H9 (cell line): ENCODE measurements at regions not wholly inside any gene's neighbourhood (a gene's known extent, or its start where the extent isn't known, plus 50 kb on each side); places are given as distances from the start of the nearest gene placed in this dataset.

ENCODE experiments used
- DNase-seq: peaks from one replicate; pipeline ENCODE4 v3.0.0-alpha.2; 2017
- H2AFZ ChIP-seq: one replicate; pipeline ENCODE4 v1.6.1; 2013; ENCODE audit warnings: mild to moderate bottlenecking, low read length, control low read depth, moderate library complexity
- H2AK5ac ChIP-seq: 2 replicates; pipeline ENCODE4 v1.6.1; 2013; ENCODE audit warnings: low read length, control low read depth, mixed read lengths; ENCODE audit not compliant: insufficient read length
- H2BK120ac ChIP-seq: one replicate; pipeline ENCODE4 v1.6.1; 2013; ENCODE audit warnings: low read depth, mild to moderate bottlenecking, low read length, control low read depth, inconsistent platforms; ENCODE audit not compliant: poor library complexity, severe bottlenecking
- H2BK12ac ChIP-seq: 2 replicates; pipeline ENCODE4 v1.6.1; 2013; ENCODE audit warnings: low read length, control low read depth, mixed read lengths, low read depth; ENCODE audit not compliant: insufficient read length
- H2BK15ac ChIP-seq: 2 replicates; pipeline ENCODE4 v1.6.1; 2013; ENCODE audit warnings: low read depth, low read length, control low read depth
- H2BK20ac ChIP-seq: one replicate; pipeline ENCODE4 v1.6.1; 2013; ENCODE audit warnings: low read depth, mild to moderate bottlenecking, low read length, control low read depth, inconsistent platforms; ENCODE audit not compliant: poor library complexity, severe bottlenecking
- H2BK5ac ChIP-seq: 2 replicates; pipeline ENCODE4 v1.6.1; 2013; ENCODE audit warnings: low read length, control low read depth, mixed read lengths; ENCODE audit not compliant: insufficient read length
- H3K14ac ChIP-seq: 2 replicates; pipeline ENCODE4 v1.6.1; 2013; ENCODE audit warnings: low read length, control low read depth; ENCODE audit not compliant: insufficient read depth
- H3K18ac ChIP-seq: 2 replicates; pipeline ENCODE4 v1.6.1; 2013; ENCODE audit warnings: low read depth, mild to moderate bottlenecking, mixed read lengths, low read length, control low read depth; ENCODE audit not compliant: insufficient read length
- H3K23ac ChIP-seq: 2 replicates; pipeline ENCODE4 v1.6.1; 2013; ENCODE audit warnings: low read length, control low read depth, mixed read lengths, low read depth; ENCODE audit not compliant: insufficient read length
- H3K23me2 ChIP-seq: 2 replicates; pipeline ENCODE4 v1.6.1; 2013; ENCODE audit warnings: low read depth, mild to moderate bottlenecking, mixed read lengths, low read length, control low read depth; ENCODE audit not compliant: insufficient read length, poor library complexity, severe bottlenecking
- H3K27ac ChIP-seq: 2 replicates; pipeline ENCODE4 v1.5.1; 2013; ENCODE audit warnings: low read length, control low read depth, mixed read lengths, low read depth; ENCODE audit not compliant: insufficient read length
- H3K27me3 ChIP-seq: 2 replicates; pipeline ENCODE4 v1.6.1; 2013; ENCODE audit warnings: low read length, control low read depth, inconsistent platforms; ENCODE audit not compliant: insufficient read depth
- H3K4ac ChIP-seq: 2 replicates; pipeline ENCODE4 v1.6.1; 2013; ENCODE audit warnings: low read depth, mild to moderate bottlenecking, control low read depth, inconsistent platforms, low read length, moderate library complexity
- H3K4me1 ChIP-seq: 2 replicates; pipeline ENCODE4 v1.6.1; 2013; ENCODE audit warnings: low read length, control low read depth, inconsistent platforms; ENCODE audit not compliant: insufficient read depth
- H3K4me2 ChIP-seq: 2 replicates; pipeline ENCODE4 v1.6.1; 2013; ENCODE audit warnings: low read length, control low read depth, mixed read lengths; ENCODE audit not compliant: insufficient read length, insufficient read depth
- H3K56ac ChIP-seq: 2 replicates; pipeline ENCODE4 v1.6.1; 2013; ENCODE audit warnings: low read depth, mild to moderate bottlenecking, mixed read lengths, low read length, control low read depth; ENCODE audit not compliant: insufficient read length
- H3K79me1 ChIP-seq: 2 replicates; pipeline ENCODE4 v1.6.1; 2013; ENCODE audit warnings: low read depth, mild to moderate bottlenecking, moderate library complexity, low read length, control low read depth, inconsistent platforms; ENCODE audit not compliant: insufficient read depth, poor library complexity, severe bottlenecking
- H3K79me2 ChIP-seq: 2 replicates; pipeline ENCODE4 v1.6.1; 2013; ENCODE audit warnings: low read length, control low read depth, inconsistent platforms; ENCODE audit not compliant: insufficient read depth
- H3K9ac ChIP-seq: 2 replicates; pipeline ENCODE4 v1.6.1; 2013; ENCODE audit warnings: low read length, control low read depth, mixed read lengths; ENCODE audit not compliant: insufficient read length; ENCODE audit errors: extremely low read depth
- H3K9me3 ChIP-seq: one replicate; pipeline ENCODE4 v1.6.1; 2013; ENCODE audit warnings: low read depth, low read length, inconsistent platforms; ENCODE audit not compliant: control insufficient read depth
- H3T11ph ChIP-seq: one replicate; pipeline ENCODE4 v1.6.1; 2013; ENCODE audit warnings: mild to moderate bottlenecking, low read length, control low read depth, inconsistent platforms
- H4K20me1 ChIP-seq: one replicate; pipeline ENCODE4 v1.6.1; 2013; ENCODE audit not compliant: control insufficient read depth, insufficient read length, insufficient read depth
- H4K5ac ChIP-seq: 2 replicates; pipeline ENCODE4 v1.6.1; 2013; ENCODE audit warnings: low read depth, mild to moderate bottlenecking, mixed read lengths, low read length, control low read depth; ENCODE audit not compliant: insufficient read length
- H4K8ac ChIP-seq: replicated peaks from 2 replicates; pipeline ENCODE4 v1.6.1; 2013; ENCODE audit warnings: low read length, control low read depth, mixed read lengths, low read depth; ENCODE audit not compliant: insufficient read length
- H4K91ac ChIP-seq: 2 replicates; pipeline ENCODE4 v1.6.1; 2013; ENCODE audit warnings: low read depth, mild to moderate bottlenecking, moderate library complexity, mixed read lengths, low read length, control low read depth; ENCODE audit not compliant: insufficient read length
- H3K27ac Mint-ChIP-seq, 3 experiments: 2 replicates in 2 of 3; 3 replicates in 1 of 3; pipeline ENCODE4 v1.8.0; 2020 to 2021; ENCODE audit warnings: mixed read lengths in 3 of 3, mild to moderate bottlenecking in 1 of 3, moderate library complexity in 1 of 3
- H3K27me3 Mint-ChIP-seq: 2 replicates; pipeline ENCODE4 v1.8.0; 2021; ENCODE audit warnings: low read depth, mild to moderate bottlenecking, moderate library complexity, mixed read lengths
- H3K36me3 Mint-ChIP-seq, 3 experiments: 2 replicates in 2 of 3; 3 replicates in 1 of 3; pipeline ENCODE4 v1.8.0; 2020 to 2021; ENCODE audit warnings: low read depth in 3 of 3, mixed read lengths in 3 of 3; ENCODE audit not compliant: insufficient read depth in 1 of 3
- H3K4me1 Mint-ChIP-seq, 2 experiments: 2 replicates each; pipeline ENCODE4 v1.8.0; 2020; ENCODE audit warnings: mixed read lengths in 2 of 2
- H3K4me3 Mint-ChIP-seq, 2 experiments: 2 replicates in 1 of 2; 3 replicates in 1 of 2; pipeline ENCODE4 v1.8.0; 2020 to 2021; ENCODE audit warnings: mild to moderate bottlenecking in 2 of 2, mixed read lengths in 2 of 2, moderate library complexity in 1 of 2
- H3K9me3 Mint-ChIP-seq, 2 experiments: 2 replicates in 1 of 2; 3 replicates in 1 of 2; pipeline ENCODE4 v1.8.0; 2020; ENCODE audit warnings: mild to moderate bottlenecking in 2 of 2, mixed read lengths in 2 of 2, moderate library complexity in 1 of 2
- WGBS: extraction: QIAGEN DNeasy Blood & Tissue Kit; methylation state at CpG from one replicate; pipeline ENCODE4 v1.1.7; 2013; ENCODE audit warnings: missing lambda C conversion rate, low lambda C conversion rate, mixed read lengths; ENCODE audit not compliant: insufficient read length; ENCODE audit errors: extremely low coverage; 5-methylcytosine and 5-hydroxymethylcytosine counted together
- TF ChIP-seq, protein P1 (sequence below): fragments of 200-600 bp; sonication (generic); conservative IDR thresholded peaks from 3 replicates; pipeline ENCODE4 v1.8.0; 2021; ENCODE audit warnings: antibody characterized with exemption, mild to moderate bottlenecking

DNA sequence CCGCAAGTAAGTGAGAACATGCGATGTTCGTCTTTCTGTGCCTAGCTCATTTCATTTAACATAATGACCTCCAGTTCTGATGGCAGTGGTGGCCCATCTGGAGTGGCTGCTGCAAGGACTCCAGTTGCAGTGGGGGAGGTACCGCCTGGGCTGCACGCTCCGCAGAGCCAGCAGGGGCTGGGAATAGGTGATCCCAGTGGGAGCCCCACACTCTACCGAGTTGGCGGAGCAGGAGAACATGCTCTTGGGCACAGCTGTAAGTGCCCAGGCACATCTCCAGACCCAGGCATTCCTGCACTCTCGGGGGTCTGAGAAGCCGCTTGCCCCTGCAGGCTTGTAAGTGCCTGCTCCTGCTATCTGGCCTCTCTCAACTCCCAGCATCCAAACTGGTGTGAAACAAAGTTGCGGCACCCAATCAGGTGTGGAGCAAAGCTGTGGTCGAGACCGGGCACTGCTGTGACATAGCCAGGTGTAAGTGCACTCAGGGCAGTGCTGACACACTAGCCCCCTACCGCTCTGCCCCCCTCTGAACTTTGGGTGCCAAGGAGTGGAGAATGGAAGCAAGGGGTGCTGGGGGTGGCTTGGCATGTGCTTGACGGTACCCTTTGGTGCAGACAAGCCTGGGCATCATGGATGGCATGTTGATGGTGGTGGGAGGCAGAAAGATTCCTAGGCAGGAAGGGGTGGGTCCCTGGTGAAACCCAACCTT, 130.2 kb downstream of the HTR1B start:
- Histone ChIP-seq H3K23me2 (no peaks in the 10 kb centered on the region), H2BK12ac (no peak overlapping the region), H3K18ac (no peak overlapping the region), H2AFZ (no peak overlapping the region), H3K56ac (no peak overlapping the region), H3K79me2 (no peaks in the 10 kb centered on the region), H4K20me1 (no peaks in the 10 kb centered on the region), H3T11ph (no peak overlapping the region), H3K9me3 (peaks cover 17% of the 10 kb centered on the region), H2BK5ac (no peak overlapping the region), H4K5ac (no peak overlapping the region), H4K91ac (no peak overlapping the region), H3K4me2 (no peak overlapping the region), H3K4me1 (no peaks in the 10 kb centered on the region), H3K27ac (no peak overlapping the region), H3K79me1 (no peaks in the 10 kb centered on the region), H2BK20ac (no peak overlapping the region), H3K9ac (no peak overlapping the region), H2BK15ac (no peak overlapping the region), H2AK5ac (no peak overlapping the region), H2BK120ac (no peak overlapping the region), H3K27me3 (no peaks in the 10 kb centered on the region), H4K8ac (no peak overlapping the region), H3K4ac (no peak overlapping the region), H3K23ac (no peak overlapping the region), H3K14ac (no peak overlapping the region)
- peak overlapping the region in 1 of 3 experiments; percentile 72; a peak in 1 of 7 replicates for H3K27ac Mint-ChIP-seq
- peak; percentile 33 for DNase-seq
- TF ChIP-seq, protein P1, sequence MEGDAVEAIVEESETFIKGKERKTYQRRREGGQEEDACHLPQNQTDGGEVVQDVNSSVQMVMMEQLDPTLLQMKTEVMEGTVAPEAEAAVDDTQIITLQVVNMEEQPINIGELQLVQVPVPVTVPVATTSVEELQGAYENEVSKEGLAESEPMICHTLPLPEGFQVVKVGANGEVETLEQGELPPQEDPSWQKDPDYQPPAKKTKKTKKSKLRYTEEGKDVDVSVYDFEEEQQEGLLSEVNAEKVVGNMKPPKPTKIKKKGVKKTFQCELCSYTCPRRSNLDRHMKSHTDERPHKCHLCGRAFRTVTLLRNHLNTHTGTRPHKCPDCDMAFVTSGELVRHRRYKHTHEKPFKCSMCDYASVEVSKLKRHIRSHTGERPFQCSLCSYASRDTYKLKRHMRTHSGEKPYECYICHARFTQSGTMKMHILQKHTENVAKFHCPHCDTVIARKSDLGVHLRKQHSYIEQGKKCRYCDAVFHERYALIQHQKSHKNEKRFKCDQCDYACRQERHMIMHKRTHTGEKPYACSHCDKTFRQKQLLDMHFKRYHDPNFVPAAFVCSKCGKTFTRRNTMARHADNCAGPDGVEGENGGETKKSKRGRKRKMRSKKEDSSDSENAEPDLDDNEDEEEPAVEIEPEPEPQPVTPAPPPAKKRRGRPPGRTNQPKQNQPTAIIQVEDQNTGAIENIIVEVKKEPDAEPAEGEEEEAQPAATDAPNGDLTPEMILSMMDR, result no peak
- WGBS, result no CpG with 5 or more reads among the region's 15 CpGs
- H3K4me3 Mint-ChIP-seq, result no peak overlapping the region
- peaks cover 24 to 25% of the 10 kb centered on the region in 2 experiments; a peak in 4 of 5 replicates for H3K9me3 Mint-ChIP-seq
- peaks cover 8 to 31% (median 24%) of the 10 kb centered on the region in 3 experiments for H3K36me3 Mint-ChIP-seq
- H3K27me3 Mint-ChIP-seq, result no peaks in the 10 kb centered on the region
- peaks cover 31 to 34% of the 10 kb centered on the region in 2 experiments for H3K4me1 Mint-ChIP-seq
